B cell (primary cell): ENCODE measurements at regions not wholly inside any gene's neighbourhood (a gene's known extent, or its start where the extent isn't known, plus 50 kb on each side); places are given as distances from the start of the nearest gene placed in this dataset.

ENCODE experiments used
- ATAC-seq: fragments of 200-7000 bp; cut with Tn5 transposase; one replicate; pipeline ENCODE4 v1.10.0; 2021; ENCODE audit warnings: low read depth, mild to moderate bottlenecking, moderate number of reproducible peaks, moderate library complexity
- CTCF ChIA-PET: fragments of 350-600 bp; sonication (Branson Sonifier 250); formaldehyde crosslinking; loops from one replicate; lab custom pipeline; 2021; ENCODE audit warnings: antibody characterized with exemption, inconsistent platforms; lab: Charles Lee
- POLR2A ChIA-PET: fragments of 350-600 bp; sonication (Branson Sonifier 250); formaldehyde crosslinking; loops from one replicate; lab custom pipeline; 2021; ENCODE audit warnings: antibody characterized with exemption; lab: Charles Lee
- DNase-seq: peaks from one replicate; pipeline ENCODE4 v3.0.0; 2013
- H2AFZ ChIP-seq: 2 replicates; pipeline ENCODE4 v1.6.1; 2012; ENCODE audit warnings: mild to moderate bottlenecking, low read depth, low read length; ENCODE audit not compliant: insufficient read depth, poor library complexity, severe bottlenecking
- H3K27ac ChIP-seq, 2 donors: 1 replicate in 1 of 2; 2 replicates in 1 of 2; pipeline ENCODE4 v1.5.1; 2012 to 2013; ENCODE audit warnings: low read length in 2 of 2, mild to moderate bottlenecking in 2 of 2, moderate library complexity in 1 of 2
- H3K27me3 ChIP-seq, 4 experiments: fragments of 200-600 bp in 1 of 4; sonication (generic) in 1 of 4; replicated peaks in 1 of 4; 1 replicate in 2 of 4; 2 replicates in 2 of 4; pipeline versions ENCODE4 v1.6.1 to v1.7.0; 2013 to 2016; ENCODE audit warnings: low read length in 3 of 4, mild to moderate bottlenecking in 2 of 4, mixed read lengths in 1 of 4, moderate library complexity in 1 of 4; ENCODE audit not compliant: insufficient read depth in 4 of 4, control insufficient read depth in 3 of 4; ENCODE audit errors: control extremely low read depth in 1 of 4
- H3K36me3 ChIP-seq, 2 experiments: replicated peaks in 1 of 2; 1 replicate in 1 of 2; 2 replicates in 1 of 2; pipeline versions ENCODE4 v1.6.1 to v1.7.1; 2013; ENCODE audit warnings: low read length in 1 of 2; ENCODE audit not compliant: insufficient read depth in 2 of 2, control insufficient read depth in 1 of 2; ENCODE audit errors: control extremely low read depth in 1 of 2, extremely low read depth in 1 of 2
- H3K4me1 ChIP-seq, 2 donors: fragments of 200-600 bp in 1 of 2; sonication (generic) in 1 of 2; 1 replicate in 1 of 2; 2 replicates in 1 of 2; pipeline versions ENCODE4 v1.5.1 to v1.6.1; 2013 to 2017; ENCODE audit warnings: low read length in 2 of 2; ENCODE audit not compliant: control insufficient read depth in 2 of 2, insufficient read depth in 2 of 2
- H3K4me2 ChIP-seq: replicated peaks from 2 replicates; pipeline ENCODE3; 2012; ENCODE audit warnings: mild to moderate bottlenecking, low read depth, low read length; ENCODE audit not compliant: poor library complexity, severe bottlenecking
- H3K4me3 ChIP-seq, 5 experiments: fragments of 200-600 bp in 1 of 5; sonication (generic) in 1 of 5; 1 replicate in 3 of 5; 2 replicates in 2 of 5; pipeline versions ENCODE4 v1.5.1 to v1.7.0; 2011 to 2016; ENCODE audit warnings: low read length in 4 of 5, mild to moderate bottlenecking in 4 of 5, low read depth in 2 of 5, control low read depth in 1 of 5, moderate library complexity in 1 of 5; ENCODE audit not compliant: insufficient read depth in 1 of 5; ENCODE audit errors: control extremely low read depth in 1 of 5, extremely low read depth in 1 of 5
- H3K79me2 ChIP-seq: fragments of 200-600 bp; sonication (generic); one replicate; pipeline ENCODE4 v1.6.0; 2016; ENCODE audit warnings: low read length; ENCODE audit not compliant: control insufficient read depth, insufficient read depth
- H3K9ac ChIP-seq: fragments of 200-600 bp; sonication (generic); 2 replicates; pipeline ENCODE4 v1.6.1; 2017; ENCODE audit warnings: mild to moderate bottlenecking, low read length, moderate library complexity
- H3K9me3 ChIP-seq, 3 donors: one replicate each; pipeline versions ENCODE4 v1.6.1 to v1.7.1; 2013; ENCODE audit warnings: low read length in 2 of 3; ENCODE audit not compliant: control insufficient read depth in 2 of 3, insufficient read depth in 1 of 3; ENCODE audit errors: control extremely low read depth in 1 of 3
- H4K20me1 ChIP-seq: 2 replicates; pipeline ENCODE4 v1.6.0; 2012; ENCODE audit warnings: mild to moderate bottlenecking, low read length; ENCODE audit not compliant: insufficient read depth, control insufficient read depth, poor library complexity, severe bottlenecking
- H3K27ac Mint-ChIP-seq: one replicate; pipeline ENCODE4 v1.8.0; 2021; ENCODE audit warnings: mixed read lengths
- H3K27me3 Mint-ChIP-seq: one replicate; pipeline ENCODE4 v1.8.0; 2021; ENCODE audit warnings: mixed read lengths
- H3K4me1 Mint-ChIP-seq: one replicate; pipeline ENCODE4 v1.8.0; 2021; ENCODE audit warnings: mixed read lengths
- H3K4me3 Mint-ChIP-seq: one replicate; pipeline ENCODE4 v1.8.0; 2021; ENCODE audit warnings: mixed read lengths
- H3K9me3 Mint-ChIP-seq: one replicate; pipeline ENCODE4 v1.8.0; 2022; ENCODE audit warnings: mixed read lengths; ENCODE audit not compliant: insufficient read depth
- CTCF ChIP-seq: fragments of 200-600 bp; IDR thresholded peaks from one replicate; pipeline ENCODE4 v1.8.0; 2022; ENCODE audit warnings: antibody characterized with exemption, mild to moderate bottlenecking
- EZH2 ChIP-seq: IDR thresholded peaks from 2 replicates; pipeline ENCODE4 v1.6.1; 2012; ENCODE audit warnings: borderline replicate concordance, low read depth, mild to moderate bottlenecking, moderate library complexity, low read length; ENCODE audit not compliant: insufficient read depth, poor library complexity, severe bottlenecking
- WGBS: methylation state at CpG from one replicate; pipeline ENCODE4 v1.1.5; 2013; ENCODE audit warnings: missing lambda C conversion rate; ENCODE audit not compliant: insufficient coverage; 5-methylcytosine and 5-hydroxymethylcytosine counted together
- intact Hi-C: fragments of 100-400 bp; cut with micrococcal nuclease; formaldehyde crosslinking; loops from one replicate; pipeline ENCODE4 v1.10.0; 2022

DNA sequence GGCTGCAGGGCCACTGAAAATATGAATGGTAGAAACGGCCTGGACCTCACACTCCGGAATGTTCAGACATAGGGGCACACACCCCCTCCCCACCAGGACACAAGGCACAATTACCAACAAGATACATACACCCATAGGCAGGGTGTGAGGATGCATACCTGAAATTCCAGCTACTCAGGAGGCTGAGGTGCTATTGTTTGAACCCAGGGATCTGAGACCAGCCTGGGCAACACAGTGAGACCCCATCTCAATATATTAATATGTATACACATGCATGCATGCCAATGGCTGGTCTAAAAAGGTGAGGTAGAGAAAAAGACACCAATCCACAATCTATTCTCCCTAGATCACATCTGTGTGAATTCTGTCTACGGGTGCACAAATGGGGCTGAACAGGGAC, 403.3 kb downstream of the SHANK2 start:
- H3K4me1 ChIP-seq, result no peaks in the 10 kb centered on the region
- no peaks in the 10 kb centered on the region for H3K4me1 Mint-ChIP-seq
- H3K27me3 ChIP-seq, result peaks cover 0 to 11% (median 0%) of the 10 kb centered on the region in 4 experiments
- H3K4me2 ChIP-seq, result no peak overlapping the region
- intact Hi-C loops, result no loop called here
- H3K9ac ChIP-seq, result no peak overlapping the region
- no peak overlapping the region for H3K27ac ChIP-seq
- no peak for ATAC-seq
- H3K27ac Mint-ChIP-seq, result no peak overlapping the region
- whole genome bisulfite sequencing, result no CpG with 5 or more reads among the region's 3 CpGs
- H2AFZ ChIP-seq, result no peak overlapping the region
- no peak overlapping the region for H3K4me3 ChIP-seq
- DNase-seq, result no peak
- peaks cover 22% of the 10 kb centered on the region for H3K27me3 Mint-ChIP-seq
- H3K9me3 Mint-ChIP-seq, result no peaks in the 10 kb centered on the region
- CTCF ChIA-PET, result no interaction called here
- H3K4me3 Mint-ChIP-seq, result no peak overlapping the region
- no peaks in the 10 kb centered on the region for H4K20me1 ChIP-seq
- no peaks in the 10 kb centered on the region for H3K36me3 ChIP-seq
- POLR2A ChIA-PET, result no interaction called here
- no peaks in the 10 kb centered on the region for H3K79me2 ChIP-seq
- no peak for TF ChIP-seq CTCF
- no peak for TF ChIP-seq EZH2
- peaks cover 0 to 24% (median 0%) of the 10 kb centered on the region in 3 donors for H3K9me3 ChIP-seq

DNA sequence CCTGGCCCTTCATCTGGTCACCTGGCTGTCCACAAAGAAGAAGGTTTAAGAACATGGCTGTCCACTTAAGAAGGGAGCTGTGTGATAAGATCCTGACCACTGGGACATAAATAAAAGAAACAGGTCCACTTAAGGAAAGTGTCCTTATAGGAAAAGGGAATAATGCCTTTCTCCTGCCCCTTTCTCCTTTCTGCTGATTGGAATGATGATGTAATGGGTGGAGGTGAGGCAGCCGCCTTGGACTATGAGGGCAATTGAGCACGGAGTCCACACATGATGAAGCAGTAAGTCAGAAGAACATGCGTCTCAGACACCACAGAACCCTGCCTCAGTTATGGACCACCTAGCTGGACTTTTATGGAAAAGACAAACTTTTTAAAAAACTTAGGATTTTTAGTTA, 401.1 kb downstream of the SHANK2 start:
- Mint-ChIP-seq H3K4me1 (no peaks in the 10 kb centered on the region), H3K9me3 (no peaks in the 10 kb centered on the region), H3K4me3 (no peak overlapping the region), H3K27ac (no peak overlapping the region), H3K27me3 (peaks cover 12% of the 10 kb centered on the region)
- Histone ChIP-seq H3K4me2 (no peak overlapping the region), H3K4me3 (no peak overlapping the region), H4K20me1 (no peaks in the 10 kb centered on the region), H3K36me3 (no peaks in the 10 kb centered on the region), H3K4me1 (no peaks in the 10 kb centered on the region), H3K27ac (no peak overlapping the region), H2AFZ (no peak overlapping the region), H3K27me3 (peaks cover 0 to 3% (median 0%) of the 10 kb centered on the region in 4 experiments), H3K9ac (no peak overlapping the region), H3K79me2 (no peaks in the 10 kb centered on the region), H3K9me3 (peaks cover 0 to 19% (median 0%) of the 10 kb centered on the region in 3 donors)
- ATAC-seq (no peak), DNase-seq (no peak)
- ChIA-PET POLR2A (no interaction called here), CTCF (no interaction called here)
- intact Hi-C loops, result no loop called here
- WGBS, result no CpG with 5 or more reads among the region's 3 CpGs
- no peak for TF ChIP-seq CTCF
- no peak for TF ChIP-seq EZH2
